Astrocyte (in vitro differentiated cells and primary cell): ENCODE measurements at regions not wholly inside any gene's neighbourhood (a gene's known extent, or its start where the extent isn't known, plus 50 kb on each side); places are given as distances from the start of the nearest gene placed in this dataset.

ENCODE experiments used
- DNase-seq: peaks from one replicate; pipeline ENCODE4 v3.0.0-alpha.2; 2010; ENCODE audit warnings: low read depth
- FAIRE-seq: peaks from 2 replicates; lab custom pipeline; 2011; peaks lifted over from hg19 to GRCh38; lab: Jason Lieb, UNC
- H2AFZ ChIP-seq: 2 replicates; pipeline ENCODE4 v1.6.0; 2012; ENCODE audit warnings: low read depth, low read length, inconsistent platforms
- H3K27ac ChIP-seq: 2 replicates; pipeline ENCODE4 v1.5.1; 2011; ENCODE audit warnings: low read depth, low read length, inconsistent platforms
- H3K27me3 ChIP-seq: 2 replicates; pipeline ENCODE4 v1.6.0; 2011; ENCODE audit warnings: low read length, inconsistent platforms; ENCODE audit not compliant: insufficient read depth
- H3K36me3 ChIP-seq: 2 replicates; pipeline ENCODE4 v1.5.1; 2011; ENCODE audit warnings: low read length, inconsistent platforms; ENCODE audit not compliant: insufficient read depth
- H3K4me1 ChIP-seq: 2 replicates; pipeline ENCODE4 v1.5.1; 2011; ENCODE audit warnings: low read length, inconsistent platforms; ENCODE audit not compliant: insufficient read depth
- H3K4me2 ChIP-seq: 2 replicates; pipeline ENCODE4 v1.6.0; 2012; ENCODE audit warnings: low read length, inconsistent platforms
- H3K4me3 ChIP-seq: 2 replicates; pipeline ENCODE4 v1.5.1; 2011; ENCODE audit warnings: low read depth, mild to moderate bottlenecking, low read length, inconsistent platforms; ENCODE audit not compliant: insufficient read depth
- H3K79me2 ChIP-seq: 2 replicates; pipeline ENCODE4 v1.6.0; 2012; ENCODE audit warnings: mild to moderate bottlenecking, low read length, inconsistent platforms; ENCODE audit not compliant: insufficient read depth
- H3K9ac ChIP-seq: 2 replicates; pipeline ENCODE4 v1.6.0; 2012; ENCODE audit warnings: mild to moderate bottlenecking, low read length, inconsistent platforms
- H3K9me3 ChIP-seq: 2 replicates; pipeline ENCODE4 v1.5.1; 2012; ENCODE audit warnings: low read depth, mild to moderate bottlenecking, low read length, inconsistent platforms; ENCODE audit not compliant: insufficient read depth
- H4K20me1 ChIP-seq: 2 replicates; pipeline ENCODE4 v1.6.0; 2012; ENCODE audit warnings: low read length, inconsistent platforms; ENCODE audit not compliant: insufficient read depth
- H3K27ac Mint-ChIP-seq: one replicate; pipeline ENCODE4 v1.8.0; 2021; ENCODE audit warnings: mild to moderate bottlenecking, mixed read lengths; ENCODE audit not compliant: unreplicated experiment
- H3K27me3 Mint-ChIP-seq: one replicate; pipeline ENCODE4 v1.8.0; 2021; ENCODE audit warnings: low read depth, mixed read lengths; ENCODE audit not compliant: unreplicated experiment
- H3K36me3 Mint-ChIP-seq: one replicate; pipeline ENCODE4 v1.8.0; 2021; ENCODE audit warnings: low read depth, mixed read lengths; ENCODE audit not compliant: unreplicated experiment
- H3K4me1 Mint-ChIP-seq: one replicate; pipeline ENCODE4 v1.8.0; 2021; ENCODE audit warnings: low read depth, mixed read lengths; ENCODE audit not compliant: unreplicated experiment
- H3K4me3 Mint-ChIP-seq: one replicate; pipeline ENCODE4 v1.8.0; 2021; ENCODE audit warnings: mild to moderate bottlenecking, moderate library complexity, mixed read lengths; ENCODE audit not compliant: unreplicated experiment
- H3K9me3 Mint-ChIP-seq: one replicate; pipeline ENCODE4 v1.8.0; 2021; ENCODE audit warnings: mild to moderate bottlenecking, mixed read lengths; ENCODE audit not compliant: unreplicated experiment
- EZH2 ChIP-seq: IDR thresholded peaks from 2 replicates; pipeline ENCODE4 v1.6.1; 2012; ENCODE audit warnings: mild to moderate bottlenecking, low read length, inconsistent platforms; ENCODE audit not compliant: insufficient read depth
- TF ChIP-seq, protein P1 (sequence below): IDR thresholded peaks from 2 replicates; pipeline ENCODE4 v1.5.1; 2011; ENCODE audit warnings: low read depth, mild to moderate bottlenecking, inconsistent platforms, low read length, moderate library complexity; ENCODE audit not compliant: insufficient read depth

DNA sequence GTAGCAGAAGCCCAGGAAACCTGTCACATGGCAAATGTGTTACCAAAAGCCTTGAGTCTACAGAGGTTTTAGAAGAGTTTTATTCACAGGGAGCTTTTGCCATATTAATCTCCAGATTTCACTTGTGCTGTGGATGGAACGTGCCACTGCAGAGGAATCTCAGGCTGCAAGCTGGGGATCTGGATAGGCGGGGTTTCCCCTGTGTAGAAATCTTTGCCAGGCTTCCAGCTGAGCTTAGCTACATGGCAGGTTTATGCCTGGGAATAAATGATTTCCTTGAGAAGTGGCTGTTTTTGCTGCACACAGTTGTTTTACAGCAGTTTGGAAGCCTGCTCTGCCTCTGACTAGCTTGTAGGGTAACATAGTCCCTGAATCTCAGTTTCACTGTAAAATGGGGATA is 224.6 kb upstream of the PLPPR1 start:
- H3K4me3 Mint-ChIP-seq, result no peak overlapping the region
- H3K36me3 ChIP-seq, result no peaks in the 10 kb centered on the region
- H3K27me3 Mint-ChIP-seq, result peaks cover 4% of the 10 kb centered on the region
- H3K27ac Mint-ChIP-seq, result no peak overlapping the region
- TF ChIP-seq EZH2, result no peak
- TF ChIP-seq, protein P1, sequence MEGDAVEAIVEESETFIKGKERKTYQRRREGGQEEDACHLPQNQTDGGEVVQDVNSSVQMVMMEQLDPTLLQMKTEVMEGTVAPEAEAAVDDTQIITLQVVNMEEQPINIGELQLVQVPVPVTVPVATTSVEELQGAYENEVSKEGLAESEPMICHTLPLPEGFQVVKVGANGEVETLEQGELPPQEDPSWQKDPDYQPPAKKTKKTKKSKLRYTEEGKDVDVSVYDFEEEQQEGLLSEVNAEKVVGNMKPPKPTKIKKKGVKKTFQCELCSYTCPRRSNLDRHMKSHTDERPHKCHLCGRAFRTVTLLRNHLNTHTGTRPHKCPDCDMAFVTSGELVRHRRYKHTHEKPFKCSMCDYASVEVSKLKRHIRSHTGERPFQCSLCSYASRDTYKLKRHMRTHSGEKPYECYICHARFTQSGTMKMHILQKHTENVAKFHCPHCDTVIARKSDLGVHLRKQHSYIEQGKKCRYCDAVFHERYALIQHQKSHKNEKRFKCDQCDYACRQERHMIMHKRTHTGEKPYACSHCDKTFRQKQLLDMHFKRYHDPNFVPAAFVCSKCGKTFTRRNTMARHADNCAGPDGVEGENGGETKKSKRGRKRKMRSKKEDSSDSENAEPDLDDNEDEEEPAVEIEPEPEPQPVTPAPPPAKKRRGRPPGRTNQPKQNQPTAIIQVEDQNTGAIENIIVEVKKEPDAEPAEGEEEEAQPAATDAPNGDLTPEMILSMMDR, result no peak
- FAIRE-seq, result no peak
- H3K36me3 Mint-ChIP-seq, result peaks cover 2% of the 10 kb centered on the region
- H3K9ac ChIP-seq, result no peak overlapping the region
- no peak for DNase-seq
- H2AFZ ChIP-seq, result no peak overlapping the region
- H3K27ac ChIP-seq, result no peak overlapping the region
- no peaks in the 10 kb centered on the region for H3K27me3 ChIP-seq
- H3K9me3 Mint-ChIP-seq, result peaks cover 2% of the 10 kb centered on the region
- H3K4me1 Mint-ChIP-seq, result no peaks in the 10 kb centered on the region
- H3K4me2 ChIP-seq, result no peak overlapping the region
- no peaks in the 10 kb centered on the region for H3K79me2 ChIP-seq
- H3K4me1 ChIP-seq, result no peaks in the 10 kb centered on the region
- no peaks in the 10 kb centered on the region for H4K20me1 ChIP-seq
- H3K9me3 ChIP-seq, result no peaks in the 10 kb centered on the region
- H3K4me3 ChIP-seq, result no peak overlapping the region

DNA sequence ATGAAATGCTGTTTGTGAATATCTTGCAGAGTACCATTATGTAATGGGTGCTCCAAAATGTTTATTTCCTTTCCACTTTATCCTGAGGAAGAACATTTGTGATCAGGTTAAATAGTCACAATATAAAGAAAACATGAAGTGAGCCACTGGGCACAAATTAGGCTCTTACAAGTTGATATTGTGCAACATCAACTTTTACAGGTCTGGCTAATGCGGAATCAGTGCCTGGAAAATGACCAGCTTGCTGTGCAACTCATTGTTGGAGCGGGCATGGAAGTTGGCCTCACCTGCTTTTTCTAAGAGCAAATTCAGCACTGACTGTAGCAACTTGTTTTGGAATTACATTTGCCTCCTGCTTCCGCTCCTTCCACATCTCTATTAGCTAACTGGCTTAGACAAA is 216.9 kb upstream of the PLPPR1 start:
- Mint-ChIP-seq H3K9me3 (peaks cover 1% of the 10 kb centered on the region), H3K27ac (no peak overlapping the region), H3K4me1 (no peaks in the 10 kb centered on the region), H3K4me3 (no peak overlapping the region), H3K36me3 (no peaks in the 10 kb centered on the region), H3K27me3 (no peaks in the 10 kb centered on the region)
- H2AFZ ChIP-seq, result no peak overlapping the region
- no peaks in the 10 kb centered on the region for H3K9me3 ChIP-seq
- H3K79me2 ChIP-seq, result no peaks in the 10 kb centered on the region
- no peaks in the 10 kb centered on the region for H3K36me3 ChIP-seq
- H3K27me3 ChIP-seq, result no peaks in the 10 kb centered on the region
- FAIRE-seq (no peak), DNase-seq (no peak)
- no peak overlapping the region for H3K4me2 ChIP-seq
- H3K4me1 ChIP-seq, result no peaks in the 10 kb centered on the region
- H3K27ac ChIP-seq, result no peak overlapping the region
- no peak overlapping the region for H3K4me3 ChIP-seq
- H3K9ac ChIP-seq, result no peak overlapping the region
- TF ChIP-seq EZH2, result no peak
- TF ChIP-seq, protein P1, result no peak
- H4K20me1 ChIP-seq, result no peaks in the 10 kb centered on the region

DNA sequence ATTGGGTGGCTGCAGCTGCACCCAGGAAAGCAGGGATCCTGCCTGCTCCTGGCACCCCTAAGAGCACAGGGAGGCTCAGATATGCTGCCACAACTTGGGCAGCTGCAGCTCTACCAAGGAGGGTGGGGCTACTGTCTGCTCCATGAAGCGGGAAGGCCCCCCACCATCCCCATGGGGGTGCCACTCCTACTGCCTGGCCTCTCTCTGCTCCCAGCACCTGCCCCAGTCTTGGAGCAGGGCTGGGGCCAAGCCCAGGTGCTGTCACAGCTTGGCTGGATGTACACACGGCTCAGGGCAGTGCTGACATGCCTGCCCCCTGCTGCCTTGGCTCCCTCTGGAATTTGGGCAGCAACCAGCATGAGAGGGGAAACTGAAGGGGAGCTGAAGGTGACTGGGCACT is 214.7 kb upstream of the PLPPR1 start:
- H3K4me3 Mint-ChIP-seq, result no peak overlapping the region

More for the DNA sequence above, 214.7 kb upstream of the PLPPR1 start:
- H3K9ac ChIP-seq, result no peak overlapping the region
- TF ChIP-seq EZH2, result no peak
- TF ChIP-seq, protein P1, result no peak
- H3K9me3 ChIP-seq, result no peaks in the 10 kb centered on the region
- no peaks in the 10 kb centered on the region for H3K79me2 ChIP-seq
- no peaks in the 10 kb centered on the region for H3K4me1 Mint-ChIP-seq
- no peaks in the 10 kb centered on the region for H3K36me3 ChIP-seq
- H3K4me2 ChIP-seq, result no peak overlapping the region
- H3K36me3 Mint-ChIP-seq, result no peaks in the 10 kb centered on the region
- no peak for FAIRE-seq
- DNase-seq, result no peak
- H3K27me3 ChIP-seq, result no peaks in the 10 kb centered on the region
- no peak overlapping the region for H3K27ac Mint-ChIP-seq
- H3K4me3 ChIP-seq, result no peak overlapping the region
- no peaks in the 10 kb centered on the region for H3K27me3 Mint-ChIP-seq
- H3K4me1 ChIP-seq, result no peaks in the 10 kb centered on the region
- H3K9me3 Mint-ChIP-seq, result peaks cover 1% of the 10 kb centered on the region
- no peak overlapping the region for H3K27ac ChIP-seq
- no peak overlapping the region for H2AFZ ChIP-seq
- no peaks in the 10 kb centered on the region for H4K20me1 ChIP-seq
